Type B pancreatic cell (in vitro differentiated cells): ENCODE measurements at regions not wholly inside any gene's neighbourhood (a gene's known extent, or its start where the extent isn't known, plus 50 kb on each side); places are given as distances from the start of the nearest gene placed in this dataset.

Experiments used
- DNase-seq: peaks from one replicate; pipeline ENCODE4 v3.0.0; 2021; ENCODE audit warnings: mixed read lengths; ENCODE audit not compliant: unreplicated experiment; ENCODE audit errors: extremely low spot score
- H3K27ac Mint-ChIP-seq: 2 replicates; pipeline ENCODE4 v1.8.0; 2021; ENCODE audit warnings: mild to moderate bottlenecking, mixed read lengths
- H3K27me3 Mint-ChIP-seq: 2 replicates; pipeline ENCODE4 v1.8.0; 2021; ENCODE audit warnings: mixed read lengths
- H3K36me3 Mint-ChIP-seq: 2 replicates; pipeline ENCODE4 v1.8.0; 2021; ENCODE audit warnings: mixed read lengths
- H3K4me1 Mint-ChIP-seq: one replicate; pipeline ENCODE4 v1.8.0; 2021; ENCODE audit warnings: mixed read lengths; ENCODE audit not compliant: unreplicated experiment
- H3K4me3 Mint-ChIP-seq: 2 replicates; pipeline ENCODE4 v1.8.0; 2021; ENCODE audit warnings: mild to moderate bottlenecking, mixed read lengths
- H3K9me3 Mint-ChIP-seq: 2 replicates; pipeline ENCODE4 v1.8.0; 2021; ENCODE audit warnings: mixed read lengths
- TF ChIP-seq, protein P1 (sequence below): fragments of 200-600 bp; sonication (generic); conservative IDR thresholded peaks from 2 replicates; pipeline ENCODE4 v1.5.0; 2021; ENCODE audit warnings: antibody characterized with exemption, mild to moderate bottlenecking

- TF ChIP-seq, protein P1, sequence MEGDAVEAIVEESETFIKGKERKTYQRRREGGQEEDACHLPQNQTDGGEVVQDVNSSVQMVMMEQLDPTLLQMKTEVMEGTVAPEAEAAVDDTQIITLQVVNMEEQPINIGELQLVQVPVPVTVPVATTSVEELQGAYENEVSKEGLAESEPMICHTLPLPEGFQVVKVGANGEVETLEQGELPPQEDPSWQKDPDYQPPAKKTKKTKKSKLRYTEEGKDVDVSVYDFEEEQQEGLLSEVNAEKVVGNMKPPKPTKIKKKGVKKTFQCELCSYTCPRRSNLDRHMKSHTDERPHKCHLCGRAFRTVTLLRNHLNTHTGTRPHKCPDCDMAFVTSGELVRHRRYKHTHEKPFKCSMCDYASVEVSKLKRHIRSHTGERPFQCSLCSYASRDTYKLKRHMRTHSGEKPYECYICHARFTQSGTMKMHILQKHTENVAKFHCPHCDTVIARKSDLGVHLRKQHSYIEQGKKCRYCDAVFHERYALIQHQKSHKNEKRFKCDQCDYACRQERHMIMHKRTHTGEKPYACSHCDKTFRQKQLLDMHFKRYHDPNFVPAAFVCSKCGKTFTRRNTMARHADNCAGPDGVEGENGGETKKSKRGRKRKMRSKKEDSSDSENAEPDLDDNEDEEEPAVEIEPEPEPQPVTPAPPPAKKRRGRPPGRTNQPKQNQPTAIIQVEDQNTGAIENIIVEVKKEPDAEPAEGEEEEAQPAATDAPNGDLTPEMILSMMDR = no peak
- Mint-ChIP-seq H3K4me3 (no peak overlapping the region), H3K4me1 (no peaks in the 10 kb centered on the region), H3K27me3 (no peaks in the 10 kb centered on the region), H3K27ac (no peak overlapping the region), H3K9me3 (no peaks in the 10 kb centered on the region), H3K36me3 (no peaks in the 10 kb centered on the region)
- no peak for DNase-seq
Observed at GRCh38 chr2:192267484-192267883, 72.8 kb upstream of the TMEFF2 start.

GRCh38 chr2:192265751-192266150 is 71.0 kb upstream of the TMEFF2 start:
- Mint-ChIP-seq H3K36me3 (no peaks in the 10 kb centered on the region), H3K4me1 (no peaks in the 10 kb centered on the region), H3K9me3 (no peaks in the 10 kb centered on the region), H3K27me3 (no peaks in the 10 kb centered on the region), H3K27ac (no peak overlapping the region), H3K4me3 (no peak overlapping the region)
- DNase-seq = no peak
- TF ChIP-seq, protein P1 = no peak

DNA sequence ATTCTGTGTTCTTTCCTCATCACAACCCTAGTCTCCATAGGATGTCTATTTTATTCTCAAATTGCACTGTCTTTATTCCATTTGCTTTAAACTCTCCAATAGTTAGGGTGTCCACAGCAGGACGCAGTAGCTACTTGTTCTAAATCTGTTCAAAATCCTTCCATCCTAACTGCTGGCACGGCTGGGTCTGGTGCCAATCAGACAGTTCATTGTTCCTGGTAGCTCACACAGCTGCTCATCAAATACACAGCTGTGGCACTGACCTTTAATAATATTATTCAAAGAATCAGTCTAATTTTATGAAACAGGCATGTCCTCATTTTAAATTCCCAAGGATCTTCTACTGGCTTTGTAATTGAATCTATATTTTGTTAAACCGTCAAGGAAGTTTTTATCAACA is 59.7 kb upstream of the TMEFF2 start:
- H3K4me3 Mint-ChIP-seq = no peak overlapping the region
- no peaks in the 10 kb centered on the region for H3K9me3 Mint-ChIP-seq
- no peaks in the 10 kb centered on the region for H3K27me3 Mint-ChIP-seq
- no peaks in the 10 kb centered on the region for H3K4me1 Mint-ChIP-seq
- H3K27ac Mint-ChIP-seq = no peak overlapping the region
- TF ChIP-seq, protein P1 = no peak
- H3K36me3 Mint-ChIP-seq = no peaks in the 10 kb centered on the region
- no peak for DNase-seq

GRCh38 chr2:192253692-192254091 is 59.0 kb upstream of the TMEFF2 start:
- Mint-ChIP-seq H3K4me3 (no peak overlapping the region), H3K27me3 (no peaks in the 10 kb centered on the region)

DNA sequence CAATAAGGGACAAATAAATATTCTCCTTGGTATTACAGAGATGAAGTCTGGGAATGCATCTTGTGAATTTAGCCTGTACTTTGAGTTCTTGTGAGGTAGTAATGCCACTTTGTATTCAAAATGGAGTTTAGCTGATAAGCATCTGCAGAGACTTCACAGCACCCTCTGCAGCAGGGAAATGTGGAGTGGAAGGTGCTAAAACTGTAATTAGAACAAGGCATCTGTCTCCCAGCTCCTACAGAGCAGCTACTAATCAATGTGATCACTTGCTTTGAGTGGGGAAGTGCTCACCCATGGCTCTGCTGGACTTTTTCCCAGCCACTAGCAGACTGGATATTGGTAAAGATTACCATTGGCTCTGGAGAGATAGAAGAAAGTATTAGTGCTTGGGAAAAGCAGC is 56.2 kb upstream of the TMEFF2 start:
- H3K27ac Mint-ChIP-seq = no peak overlapping the region
- no peaks in the 10 kb centered on the region for H3K4me1 Mint-ChIP-seq
- no peaks in the 10 kb centered on the region for H3K9me3 Mint-ChIP-seq
- no peak overlapping the region for H3K4me3 Mint-ChIP-seq
- no peak for DNase-seq
- no peaks in the 10 kb centered on the region for H3K36me3 Mint-ChIP-seq
- no peaks in the 10 kb centered on the region for H3K27me3 Mint-ChIP-seq
- TF ChIP-seq, protein P1 = no peak

More at GRCh38 chr2:192253692-192254091, 59.0 kb upstream of the TMEFF2 start:
- Mint-ChIP-seq H3K9me3 (no peaks in the 10 kb centered on the region), H3K27ac (no peak overlapping the region), H3K36me3 (no peaks in the 10 kb centered on the region), H3K4me1 (no peaks in the 10 kb centered on the region)
- no peak for DNase-seq
- TF ChIP-seq, protein P1 = no peak

- no peak for DNase-seq
- Mint-ChIP-seq H3K4me3 (no peak overlapping the region), H3K9me3 (no peaks in the 10 kb centered on the region), H3K36me3 (no peaks in the 10 kb centered on the region), H3K4me1 (no peaks in the 10 kb centered on the region), H3K27ac (no peak overlapping the region), H3K27me3 (no peaks in the 10 kb centered on the region)
- TF ChIP-seq, protein P1 = no peak
Observed at GRCh38 chr2:192247456-192247855, 52.7 kb upstream of the TMEFF2 start.
